ENCODE measurements at regions not wholly inside any gene's neighbourhood (a gene's known extent, or its start where the extent isn't known, plus 50 kb on each side); places are given as distances from the start of the nearest gene placed in this dataset.

DNA sequence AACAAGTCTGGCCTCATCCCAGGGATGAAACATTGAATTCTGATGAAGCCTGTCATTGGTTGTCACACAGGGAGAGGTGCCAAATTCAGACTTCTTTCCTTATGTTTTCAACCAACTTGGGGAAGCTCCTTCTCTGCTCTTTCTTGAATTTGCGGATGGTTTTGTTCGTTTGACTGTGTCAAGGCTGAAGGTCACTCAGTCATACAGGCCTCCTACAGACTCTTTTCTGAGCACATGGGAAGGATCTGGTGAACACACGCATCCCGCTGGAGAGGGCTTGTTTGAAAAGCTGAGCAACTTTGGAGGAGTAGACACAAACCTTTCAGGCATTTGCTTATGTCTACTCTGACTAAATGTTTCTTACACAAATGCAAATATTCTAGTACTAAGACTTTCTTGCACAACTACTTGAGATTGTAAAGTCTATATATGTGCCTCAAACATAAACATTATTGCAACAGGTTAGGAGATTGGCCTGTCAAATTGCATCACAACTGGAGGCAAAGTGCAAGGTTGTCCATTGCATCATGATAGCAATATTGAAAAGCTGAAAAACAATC, 151.5 kb upstream of the NR3C1 start (continued):
- TF ChIP-seq ZFAT (CRISPR knock-in tag; conservative IDR thresholded peaks at IDR 0.05) (no peak), ZNF589 (CRISPR knock-in tag; conservative IDR thresholded peaks at IDR 0.05) (no peak), MTA3 (CRISPR knock-in tag; IDR thresholded peaks at IDR 0.05) (no peak), CBFB (CRISPR knock-in tag; IDR thresholded peaks at IDR 0.05) (peak; percentile 38; the same call in 1 of the 2 replicates), CHD2 (IDR thresholded peaks at IDR 0.05; ENCODE audit: low read depth, low read length) (no peak), THRA (CRISPR knock-in tag; IDR thresholded peaks at IDR 0.05; ENCODE audit: borderline replicate concordance) (peak; percentile 91), TCF7 (IDR thresholded peaks at IDR 0.05; ENCODE audit: low read depth) (peak; percentile 89), ZNF792 (CRISPR knock-in tag; IDR thresholded peaks at IDR 0.05) (peak; percentile 78), ZNF569 (CRISPR knock-in tag; IDR thresholded peaks at IDR 0.05; ENCODE audit: borderline replicate concordance) (no peak), NPAS2 (CRISPR knock-in tag; IDR thresholded peaks at IDR 0.05; ENCODE audit: borderline replicate concordance) (no peak), ZNF264 (CRISPR knock-in tag; IDR thresholded peaks at IDR 0.05) (peak; percentile 95; the same call in 1 of the 2 replicates), RARG (CRISPR knock-in tag; IDR thresholded peaks at IDR 0.05; ENCODE audit: low read depth) (no peak), ZNF34 (CRISPR knock-in tag; IDR thresholded peaks at IDR 0.05; ENCODE audit: borderline replicate concordance) (peak; percentile 49; the same call in 1 of the 2 replicates), ZNF7 (CRISPR knock-in tag; IDR thresholded peaks at IDR 0.05) (peak; percentile 49; the same call in 1 of the 2 replicates), ZNF704 (CRISPR knock-in tag; IDR thresholded peaks at IDR 0.05; ENCODE audit: borderline replicate concordance) (no peak)
- TF ChIP-seq, protein P1, sequence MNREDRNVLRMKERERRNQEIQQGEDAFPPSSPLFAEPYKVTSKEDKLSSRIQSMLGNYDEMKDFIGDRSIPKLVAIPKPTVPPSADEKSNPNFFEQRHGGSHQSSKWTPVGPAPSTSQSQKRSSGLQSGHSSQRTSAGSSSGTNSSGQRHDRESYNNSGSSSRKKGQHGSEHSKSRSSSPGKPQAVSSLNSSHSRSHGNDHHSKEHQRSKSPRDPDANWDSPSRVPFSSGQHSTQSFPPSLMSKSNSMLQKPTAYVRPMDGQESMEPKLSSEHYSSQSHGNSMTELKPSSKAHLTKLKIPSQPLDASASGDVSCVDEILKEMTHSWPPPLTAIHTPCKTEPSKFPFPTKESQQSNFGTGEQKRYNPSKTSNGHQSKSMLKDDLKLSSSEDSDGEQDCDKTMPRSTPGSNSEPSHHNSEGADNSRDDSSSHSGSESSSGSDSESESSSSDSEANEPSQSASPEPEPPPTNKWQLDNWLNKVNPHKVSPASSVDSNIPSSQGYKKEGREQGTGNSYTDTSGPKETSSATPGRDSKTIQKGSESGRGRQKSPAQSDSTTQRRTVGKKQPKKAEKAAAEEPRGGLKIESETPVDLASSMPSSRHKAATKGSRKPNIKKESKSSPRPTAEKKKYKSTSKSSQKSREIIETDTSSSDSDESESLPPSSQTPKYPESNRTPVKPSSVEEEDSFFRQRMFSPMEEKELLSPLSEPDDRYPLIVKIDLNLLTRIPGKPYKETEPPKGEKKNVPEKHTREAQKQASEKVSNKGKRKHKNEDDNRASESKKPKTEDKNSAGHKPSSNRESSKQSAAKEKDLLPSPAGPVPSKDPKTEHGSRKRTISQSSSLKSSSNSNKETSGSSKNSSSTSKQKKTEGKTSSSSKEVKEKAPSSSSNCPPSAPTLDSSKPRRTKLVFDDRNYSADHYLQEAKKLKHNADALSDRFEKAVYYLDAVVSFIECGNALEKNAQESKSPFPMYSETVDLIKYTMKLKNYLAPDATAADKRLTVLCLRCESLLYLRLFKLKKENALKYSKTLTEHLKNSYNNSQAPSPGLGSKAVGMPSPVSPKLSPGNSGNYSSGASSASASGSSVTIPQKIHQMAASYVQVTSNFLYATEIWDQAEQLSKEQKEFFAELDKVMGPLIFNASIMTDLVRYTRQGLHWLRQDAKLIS (CRISPR knock-in tag; IDR thresholded peaks at IDR 0.05), result no peak
- TF ChIP-seq, protein P2, sequence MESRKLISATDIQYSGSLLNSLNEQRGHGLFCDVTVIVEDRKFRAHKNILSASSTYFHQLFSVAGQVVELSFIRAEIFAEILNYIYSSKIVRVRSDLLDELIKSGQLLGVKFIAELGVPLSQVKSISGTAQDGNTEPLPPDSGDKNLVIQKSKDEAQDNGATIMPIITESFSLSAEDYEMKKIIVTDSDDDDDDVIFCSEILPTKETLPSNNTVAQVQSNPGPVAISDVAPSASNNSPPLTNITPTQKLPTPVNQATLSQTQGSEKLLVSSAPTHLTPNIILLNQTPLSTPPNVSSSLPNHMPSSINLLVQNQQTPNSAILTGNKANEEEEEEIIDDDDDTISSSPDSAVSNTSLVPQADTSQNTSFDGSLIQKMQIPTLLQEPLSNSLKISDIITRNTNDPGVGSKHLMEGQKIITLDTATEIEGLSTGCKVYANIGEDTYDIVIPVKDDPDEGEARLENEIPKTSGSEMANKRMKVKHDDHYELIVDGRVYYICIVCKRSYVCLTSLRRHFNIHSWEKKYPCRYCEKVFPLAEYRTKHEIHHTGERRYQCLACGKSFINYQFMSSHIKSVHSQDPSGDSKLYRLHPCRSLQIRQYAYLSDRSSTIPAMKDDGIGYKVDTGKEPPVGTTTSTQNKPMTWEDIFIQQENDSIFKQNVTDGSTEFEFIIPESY (CRISPR knock-in tag; IDR thresholded peaks at IDR 0.05), result peak; percentile 53; the same call in 1 of the 2 replicates
- TF ChIP-seq, protein P3, sequence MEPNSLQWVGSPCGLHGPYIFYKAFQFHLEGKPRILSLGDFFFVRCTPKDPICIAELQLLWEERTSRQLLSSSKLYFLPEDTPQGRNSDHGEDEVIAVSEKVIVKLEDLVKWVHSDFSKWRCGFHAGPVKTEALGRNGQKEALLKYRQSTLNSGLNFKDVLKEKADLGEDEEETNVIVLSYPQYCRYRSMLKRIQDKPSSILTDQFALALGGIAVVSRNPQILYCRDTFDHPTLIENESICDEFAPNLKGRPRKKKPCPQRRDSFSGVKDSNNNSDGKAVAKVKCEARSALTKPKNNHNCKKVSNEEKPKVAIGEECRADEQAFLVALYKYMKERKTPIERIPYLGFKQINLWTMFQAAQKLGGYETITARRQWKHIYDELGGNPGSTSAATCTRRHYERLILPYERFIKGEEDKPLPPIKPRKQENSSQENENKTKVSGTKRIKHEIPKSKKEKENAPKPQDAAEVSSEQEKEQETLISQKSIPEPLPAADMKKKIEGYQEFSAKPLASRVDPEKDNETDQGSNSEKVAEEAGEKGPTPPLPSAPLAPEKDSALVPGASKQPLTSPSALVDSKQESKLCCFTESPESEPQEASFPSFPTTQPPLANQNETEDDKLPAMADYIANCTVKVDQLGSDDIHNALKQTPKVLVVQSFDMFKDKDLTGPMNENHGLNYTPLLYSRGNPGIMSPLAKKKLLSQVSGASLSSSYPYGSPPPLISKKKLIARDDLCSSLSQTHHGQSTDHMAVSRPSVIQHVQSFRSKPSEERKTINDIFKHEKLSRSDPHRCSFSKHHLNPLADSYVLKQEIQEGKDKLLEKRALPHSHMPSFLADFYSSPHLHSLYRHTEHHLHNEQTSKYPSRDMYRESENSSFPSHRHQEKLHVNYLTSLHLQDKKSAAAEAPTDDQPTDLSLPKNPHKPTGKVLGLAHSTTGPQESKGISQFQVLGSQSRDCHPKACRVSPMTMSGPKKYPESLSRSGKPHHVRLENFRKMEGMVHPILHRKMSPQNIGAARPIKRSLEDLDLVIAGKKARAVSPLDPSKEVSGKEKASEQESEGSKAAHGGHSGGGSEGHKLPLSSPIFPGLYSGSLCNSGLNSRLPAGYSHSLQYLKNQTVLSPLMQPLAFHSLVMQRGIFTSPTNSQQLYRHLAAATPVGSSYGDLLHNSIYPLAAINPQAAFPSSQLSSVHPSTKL (CRISPR knock-in tag; IDR thresholded peaks at IDR 0.05), result peak; percentile 100

Measured in HepG2 (cell line).